Ramos (cell line): ENCODE measurements at regions not wholly inside any gene's neighbourhood (a gene's known extent, or its start where the extent isn't known, plus 50 kb on each side); places are given as distances from the start of the nearest gene placed in this dataset.
"Not testable (repeated sequence)": the region's sequence is repeated elsewhere in the genome, so short reads cannot be mapped to it uniquely, and the experiment has no call there.

Experiments used
- in situ Hi-C: fragments of 300-500 bp; cut with MboI; formaldehyde crosslinking; loops from one replicate; pipeline ENCODE4 v1.14.3; 2022; ENCODE audit warnings: low sequenced_read_pairs; ENCODE audit not compliant: unreplicated experiment

- in situ Hi-C loops, result no loop called here
Observed at GRCh38 chr1:229710746-229711145, 84.7 kb downstream of the URB2 start.

DNA sequence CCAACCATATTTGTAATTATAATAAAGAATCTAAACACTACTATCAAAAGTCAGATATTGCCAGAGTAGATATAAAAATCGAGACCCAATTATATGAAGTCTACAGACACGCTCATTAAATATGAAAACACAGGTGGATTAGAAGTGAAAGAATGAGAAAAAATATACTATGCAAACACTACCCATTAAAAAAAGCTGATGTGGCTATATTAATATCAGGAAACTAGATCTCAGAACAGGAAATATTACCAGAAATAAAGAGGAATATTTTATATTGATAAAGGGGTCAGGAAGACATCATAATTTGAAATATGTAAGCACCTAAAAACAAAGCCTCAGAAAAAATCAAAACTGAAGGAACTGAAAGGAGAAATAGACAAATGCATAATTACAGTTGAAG, 88.3 kb downstream of the URB2 start:
- in situ Hi-C loops, result no loop called here

- in situ Hi-C loops, result no loop called here
Observed at GRCh38 chr1:229714964-229715603, 89.0 kb downstream of the URB2 start.

DNA sequence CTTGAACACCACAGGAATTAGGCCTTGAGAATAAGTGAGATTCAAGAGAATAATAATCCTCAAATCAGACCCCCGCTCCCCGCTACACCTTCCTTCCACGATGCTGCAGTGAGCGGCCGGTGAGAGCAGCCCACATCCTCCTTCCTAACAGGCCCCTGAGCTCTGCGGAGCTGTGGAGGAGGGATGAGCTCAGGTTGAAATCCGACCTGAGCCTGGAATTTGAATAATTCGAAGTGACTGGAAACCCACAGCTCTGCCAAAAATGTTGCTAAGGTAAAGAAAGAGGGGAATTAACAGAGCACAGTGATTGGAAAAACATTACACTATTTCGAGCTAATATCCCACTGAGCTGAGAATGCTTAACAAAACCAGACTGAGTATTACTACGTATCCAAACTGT, 90.0 kb downstream of the URB2 start:
- in situ Hi-C loops, result no loop called here

GRCh38 chr1:229716704-229717103, 90.7 kb downstream of the URB2 start:
- in situ Hi-C loops, result no loop called here

DNA sequence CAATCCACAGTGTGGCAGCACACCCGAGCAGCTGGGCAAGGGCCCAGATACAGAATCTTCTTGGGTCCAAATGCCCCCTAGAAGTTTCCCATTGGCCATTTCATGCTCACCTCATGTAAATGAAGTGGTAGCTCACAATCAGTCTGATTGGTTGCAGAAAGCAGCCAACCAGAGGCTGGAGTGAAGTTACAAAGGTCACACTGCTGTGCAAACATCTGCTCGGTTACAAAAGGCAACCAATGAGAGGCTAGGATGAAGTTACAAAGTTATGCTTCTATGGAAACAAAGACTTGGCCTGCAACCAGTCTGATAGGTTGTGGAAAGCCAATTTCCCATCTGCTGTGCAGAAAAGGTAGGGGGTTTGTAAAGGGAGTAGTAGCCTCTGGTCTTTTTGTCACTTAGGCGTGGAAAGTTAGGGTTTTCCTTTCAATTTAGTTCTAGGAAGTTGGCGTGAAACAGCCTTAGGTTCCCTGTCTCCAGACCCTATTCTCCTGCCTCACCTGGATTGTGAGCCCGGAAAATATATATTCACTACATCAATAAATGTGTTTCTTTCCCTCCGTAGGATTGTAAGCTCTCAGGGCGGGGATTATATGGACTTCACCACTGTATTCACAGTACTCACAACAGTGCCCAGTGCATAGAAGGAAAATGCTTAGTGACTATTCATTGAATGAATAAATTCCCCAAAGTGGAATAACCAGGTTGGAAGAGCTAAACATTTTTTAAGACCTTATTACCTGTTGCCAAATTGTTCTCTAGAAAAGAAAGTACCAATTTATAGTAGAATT, 91.9 kb downstream of the URB2 start:
- in situ Hi-C loops, result no loop called here

GRCh38 chr1:229726061-229726460, 100.0 kb downstream of the URB2 start:
- in situ Hi-C loops, result no loop called here

DNA sequence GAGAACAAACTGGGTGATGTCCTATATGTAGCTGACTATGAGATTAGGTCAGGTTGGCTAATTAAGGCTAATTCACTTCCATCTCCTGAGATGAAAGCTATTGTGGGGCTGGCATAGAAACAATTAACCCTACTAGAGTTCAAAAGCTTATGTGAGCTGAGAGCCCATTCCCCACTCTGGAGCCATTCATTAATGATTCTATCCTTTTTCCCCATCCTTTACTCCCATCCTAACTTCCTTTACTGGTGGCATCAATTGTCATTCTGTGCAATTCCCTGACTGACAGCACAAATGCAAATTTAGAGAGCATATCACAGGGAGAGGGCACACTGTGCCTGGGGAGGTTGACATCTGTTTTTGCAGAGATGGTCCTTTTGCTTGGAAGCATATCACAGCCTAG, 103.9 kb downstream of the URB2 start:
- in situ Hi-C loops, result no loop called here

DNA sequence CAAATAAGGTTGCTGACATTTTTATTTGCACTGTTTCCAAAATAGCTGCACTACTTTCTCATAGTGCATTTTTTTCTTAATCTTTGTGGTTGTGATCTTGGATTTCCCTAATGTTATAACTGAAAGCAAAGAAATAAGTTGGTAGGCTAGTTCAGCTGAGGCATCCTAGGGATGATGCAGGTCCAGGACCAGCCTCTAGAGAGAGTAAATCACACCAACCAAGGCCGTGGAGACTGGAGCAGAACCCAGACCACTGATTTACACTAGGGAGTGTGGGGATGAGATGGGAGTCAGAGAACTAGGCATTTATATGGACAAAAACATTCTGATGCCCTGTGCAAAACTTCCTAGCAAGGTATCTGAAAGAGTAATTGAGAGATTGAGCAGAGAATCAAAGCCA, 104.5 kb downstream of the URB2 start:
- in situ Hi-C loops, result no loop called here

DNA sequence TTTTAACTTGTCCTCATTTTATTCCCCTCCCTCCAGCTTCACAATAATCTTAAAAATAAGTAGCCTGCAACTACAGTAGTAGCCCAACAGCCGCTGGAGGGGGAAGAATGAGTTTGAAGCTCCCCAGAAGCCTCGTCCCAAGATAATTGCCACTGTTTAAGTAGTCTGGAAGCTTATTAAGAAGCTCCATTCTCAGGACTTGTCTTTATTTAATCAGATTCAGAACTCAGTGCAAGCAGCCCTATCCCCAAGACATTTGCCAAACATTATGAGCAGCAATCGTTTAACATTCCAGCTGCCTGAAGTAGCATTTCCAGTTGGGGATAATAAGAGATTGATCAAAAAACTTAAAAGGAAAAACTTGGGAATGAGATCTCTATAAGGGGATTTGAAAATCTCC, 106.0 kb downstream of the URB2 start:
- in situ Hi-C loops, result no loop called here

DNA sequence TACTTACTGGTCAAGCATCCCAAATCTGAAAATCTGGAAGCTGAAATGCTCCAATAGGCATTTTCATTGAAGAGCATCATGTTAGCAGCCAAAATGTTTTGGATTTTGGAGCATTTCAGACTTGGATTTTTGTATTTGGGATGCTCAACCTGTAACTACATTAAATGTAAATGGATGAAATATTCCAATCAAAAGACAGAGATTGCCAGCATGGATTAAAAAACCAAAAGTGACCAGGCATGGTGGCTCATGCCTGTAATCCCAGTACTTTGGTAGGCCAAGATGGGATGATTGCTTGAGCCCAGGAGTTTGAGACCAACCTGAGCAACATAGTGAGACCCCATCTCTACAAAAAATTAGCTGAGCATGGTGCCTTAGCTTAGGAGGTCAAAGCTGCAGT, 110.3 kb downstream of the URB2 start:
- in situ Hi-C loops, result no loop called here

DNA sequence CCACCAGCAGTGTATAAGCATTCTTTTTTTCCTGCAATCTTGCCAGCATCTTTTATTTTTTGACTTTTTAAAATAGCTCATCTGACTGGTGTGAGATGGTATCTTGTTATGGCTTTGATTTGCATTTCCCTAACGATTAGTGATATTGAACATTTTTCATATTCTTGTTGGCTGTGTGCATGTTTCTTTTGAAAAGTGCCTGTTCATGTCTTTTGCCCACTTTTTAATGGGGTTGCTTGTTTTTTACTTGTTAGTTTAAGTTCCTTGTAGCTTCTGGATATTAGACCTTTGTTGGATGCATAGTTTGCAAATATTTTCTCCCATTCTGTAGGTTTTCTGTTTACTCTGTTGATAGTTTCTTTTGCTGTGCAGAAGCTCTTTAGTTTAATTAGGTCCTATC, 116.6 kb downstream of the URB2 start:
- in situ Hi-C loops, result not testable (repeated sequence)

- in situ Hi-C loops, result no loop called here
Observed at GRCh38 chr1:229749992-229750391, 123.9 kb downstream of the URB2 start.

DNA sequence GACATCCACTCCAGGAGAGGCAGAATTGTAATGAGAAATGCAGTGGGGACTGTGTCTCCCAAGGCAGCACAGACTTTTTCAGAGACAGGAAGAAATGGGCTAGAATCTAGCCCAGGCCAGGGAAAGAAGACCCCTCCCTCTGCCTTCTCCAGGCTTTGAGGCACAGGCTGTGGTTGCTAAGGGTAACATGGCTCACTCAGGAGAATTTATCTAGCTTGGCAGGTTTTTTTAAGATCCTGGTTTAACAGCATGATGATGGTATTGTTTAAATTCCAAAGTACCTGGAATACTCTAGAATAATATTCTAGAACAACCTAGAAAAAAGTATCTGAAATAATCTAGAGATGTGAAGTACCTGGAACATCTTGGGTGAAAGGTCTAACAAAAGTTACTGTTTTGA, 125.6 kb downstream of the URB2 start:
- in situ Hi-C loops, result no loop called here

DNA sequence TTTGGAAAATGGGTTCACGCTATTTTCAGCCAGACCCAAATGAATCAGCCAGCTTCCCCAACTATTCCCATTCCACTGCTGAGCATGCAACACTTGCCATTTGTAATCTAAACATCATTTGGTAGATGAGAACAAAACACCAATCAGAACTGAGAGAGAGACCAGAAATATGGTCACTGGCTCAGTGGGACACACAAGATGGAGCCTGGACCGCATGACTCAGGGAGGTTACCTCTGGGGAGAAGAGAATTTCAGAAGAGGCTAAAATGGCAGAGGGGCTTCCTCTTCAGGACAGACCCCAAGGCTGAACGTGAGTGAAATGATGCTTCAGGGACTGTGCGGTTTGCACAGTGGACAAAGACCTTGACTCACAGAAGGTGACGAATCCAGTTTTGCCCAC, 126.6 kb downstream of the URB2 start:
- in situ Hi-C loops, result no loop called here

- in situ Hi-C loops, result no loop called here
Observed at GRCh38 chr1:229753764-229754551, 127.9 kb downstream of the URB2 start.

DNA sequence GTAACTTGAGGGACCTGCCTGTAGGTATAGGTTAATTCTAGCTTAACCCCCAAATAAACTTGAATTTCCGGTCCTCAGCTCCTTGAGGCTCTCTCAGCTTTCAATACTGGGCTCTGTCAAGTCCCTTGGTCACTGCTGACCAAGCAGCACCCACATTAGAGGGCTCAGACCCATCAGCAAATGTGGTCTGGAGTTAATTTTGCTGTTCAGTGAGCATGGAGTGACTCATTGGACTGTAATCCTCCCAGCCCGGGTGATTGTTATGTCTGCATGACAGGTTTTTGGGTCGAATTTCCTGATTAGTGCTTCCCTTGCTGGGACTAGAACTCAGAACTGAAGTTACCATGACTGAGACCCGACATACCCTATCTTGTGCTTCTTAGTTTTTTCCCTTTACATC, 130.6 kb downstream of the URB2 start:
- in situ Hi-C loops, result no loop called here

- in situ Hi-C loops, result no loop called here
Observed at GRCh38 chr1:229757226-229757625, 131.2 kb downstream of the URB2 start.

- in situ Hi-C loops, result no loop called here
Observed at GRCh38 chr1:229758101-229759036, 132.3 kb downstream of the URB2 start.

DNA sequence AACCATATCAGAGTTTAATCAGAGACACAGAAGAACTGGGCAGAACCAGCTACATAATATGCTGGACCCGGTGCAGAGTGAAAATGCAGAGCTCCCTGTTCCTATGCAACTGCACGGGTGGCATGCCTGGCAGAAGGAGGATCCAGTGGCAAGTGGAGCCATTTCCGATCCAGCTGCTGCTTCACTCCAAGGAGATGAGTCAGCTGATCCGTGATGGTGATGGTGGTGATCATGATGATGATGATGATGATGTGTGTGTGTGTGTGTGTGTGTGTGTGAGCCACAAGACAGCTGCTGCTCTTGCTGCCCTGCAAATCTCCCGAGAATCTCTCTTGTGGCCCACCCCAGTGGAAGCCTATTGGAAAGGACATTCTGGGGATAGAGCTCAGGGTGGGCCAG, 133.0 kb downstream of the URB2 start:
- in situ Hi-C loops, result no loop called here
